Renal cortical epithelial cell (primary cell): ENCODE measurements at regions not wholly inside any gene's neighbourhood (a gene's known extent, or its start where the extent isn't known, plus 50 kb on each side); places are given as distances from the start of the nearest gene placed in this dataset.

Experiments used
- DNase-seq: peaks from one replicate; pipeline ENCODE4 v3.0.0-alpha.2; 2011; ENCODE audit warnings: low read depth

DNA sequence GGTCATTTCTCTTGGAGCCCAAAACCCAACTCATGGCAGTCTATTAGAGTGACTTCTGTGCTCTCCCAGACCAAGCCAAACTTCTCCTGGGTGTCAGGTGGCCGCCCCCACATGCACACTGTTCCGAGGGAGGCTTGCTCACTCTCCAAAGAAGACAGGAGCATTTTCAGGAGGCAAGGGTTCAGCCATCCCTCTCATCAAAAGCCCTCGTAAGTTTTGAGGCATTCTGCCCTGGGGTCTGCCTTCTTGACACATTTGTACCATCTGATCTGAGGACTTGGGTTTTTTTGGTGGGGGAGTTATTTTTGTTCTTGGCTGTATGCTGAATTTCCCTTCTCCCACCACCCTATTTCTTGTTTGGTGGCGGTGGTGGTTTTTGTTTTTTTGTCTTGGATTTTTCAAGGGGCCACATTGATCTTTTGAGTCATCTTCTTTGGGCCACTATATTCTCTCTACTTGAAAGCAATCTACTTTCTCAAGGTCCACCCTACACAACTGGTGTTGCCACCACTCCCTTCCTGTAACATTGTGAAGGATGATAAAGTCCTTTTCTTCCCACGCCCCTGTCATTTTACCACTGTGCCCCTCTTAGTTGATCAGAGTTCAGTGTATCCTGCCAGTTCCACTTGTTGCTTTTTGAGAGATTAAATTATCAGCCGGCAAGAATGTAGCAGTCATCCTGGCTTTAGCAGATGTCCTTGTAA, 255.8 kb downstream of the CYP26B1 start:
- DNase-seq: no peak

DNA sequence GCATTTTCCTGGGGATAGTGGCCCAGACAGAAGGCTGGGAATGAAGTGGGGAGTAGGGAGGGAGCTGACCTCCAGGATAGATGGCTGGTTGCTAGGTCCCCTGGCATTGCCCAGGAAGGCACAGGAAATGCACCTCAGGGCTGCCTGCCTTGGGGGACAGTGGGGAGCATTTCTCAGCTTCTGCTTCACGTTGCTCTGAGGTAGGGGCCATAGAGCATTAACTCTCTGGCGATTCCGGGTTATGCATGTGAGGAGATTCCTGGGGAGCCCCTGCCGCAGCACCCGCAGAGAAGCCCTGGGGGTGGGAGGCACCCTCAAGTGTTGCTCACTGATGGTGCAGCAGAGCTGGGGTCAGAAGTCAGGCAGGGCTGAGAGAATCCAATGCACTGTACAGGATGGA, 256.5 kb downstream of the CYP26B1 start:
- DNase-seq: no peak

- peak; percentile 30 for DNase-seq
Observed at GRCh38 chr2:71889759-71890684, 257.6 kb downstream of the CYP26B1 start.

DNA sequence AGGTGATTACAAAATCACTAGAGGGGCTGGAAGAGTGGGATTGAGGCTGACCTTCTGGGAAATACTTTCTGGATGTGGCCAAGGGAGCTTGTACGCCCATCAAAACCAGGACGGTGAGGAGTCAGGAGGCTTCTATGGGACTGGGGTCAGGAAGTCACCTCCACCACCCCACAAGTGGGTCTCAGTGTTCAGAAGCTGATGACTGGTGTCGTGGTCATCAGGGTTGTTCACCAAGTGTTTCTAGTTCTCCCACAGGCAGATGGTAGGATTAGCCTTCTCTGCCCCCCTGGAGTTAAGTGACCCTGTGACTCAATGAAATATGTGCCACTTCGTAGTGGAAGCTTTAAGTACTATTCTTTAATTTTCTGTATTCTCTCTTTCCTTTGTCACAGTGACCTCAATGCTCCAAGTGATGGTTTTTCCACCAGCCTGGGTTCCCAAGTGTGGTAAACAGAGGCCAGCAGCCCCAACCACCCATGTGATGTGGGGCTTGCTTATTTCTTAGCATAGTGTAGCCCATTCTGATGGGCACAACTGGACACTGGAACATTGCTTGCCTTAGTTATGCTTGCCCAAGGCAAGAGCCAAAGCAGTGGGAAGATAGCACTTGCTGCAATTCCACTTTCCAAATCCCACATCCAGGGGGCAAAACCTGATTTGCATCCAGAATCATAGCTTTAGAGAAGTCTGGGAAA, 258.8 kb downstream of the CYP26B1 start:
- no peak for DNase-seq

DNA sequence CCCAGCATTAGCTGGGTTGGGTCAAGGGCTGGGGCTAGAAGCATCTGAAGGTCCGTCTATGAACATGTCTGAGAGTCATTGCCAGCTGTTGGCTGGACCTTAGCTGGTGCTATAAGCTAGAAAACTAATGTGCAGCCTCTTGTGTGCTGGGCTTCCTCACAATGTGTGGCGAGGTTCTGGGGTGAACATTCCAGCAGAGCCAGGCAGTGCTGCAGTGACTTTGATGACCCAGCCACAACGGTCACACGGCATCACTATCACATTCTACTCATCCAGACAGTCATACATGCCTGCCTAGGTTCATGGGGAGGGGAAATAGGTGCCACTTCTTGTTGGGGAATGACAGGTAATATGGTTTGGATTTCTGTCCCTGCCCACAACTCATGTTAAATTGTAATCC, 260.5 kb downstream of the CYP26B1 start:
- no peak for DNase-seq

GRCh38 chr2:71886241-71886640, 261.4 kb downstream of the CYP26B1 start:
- DNase-seq: no peak

DNA sequence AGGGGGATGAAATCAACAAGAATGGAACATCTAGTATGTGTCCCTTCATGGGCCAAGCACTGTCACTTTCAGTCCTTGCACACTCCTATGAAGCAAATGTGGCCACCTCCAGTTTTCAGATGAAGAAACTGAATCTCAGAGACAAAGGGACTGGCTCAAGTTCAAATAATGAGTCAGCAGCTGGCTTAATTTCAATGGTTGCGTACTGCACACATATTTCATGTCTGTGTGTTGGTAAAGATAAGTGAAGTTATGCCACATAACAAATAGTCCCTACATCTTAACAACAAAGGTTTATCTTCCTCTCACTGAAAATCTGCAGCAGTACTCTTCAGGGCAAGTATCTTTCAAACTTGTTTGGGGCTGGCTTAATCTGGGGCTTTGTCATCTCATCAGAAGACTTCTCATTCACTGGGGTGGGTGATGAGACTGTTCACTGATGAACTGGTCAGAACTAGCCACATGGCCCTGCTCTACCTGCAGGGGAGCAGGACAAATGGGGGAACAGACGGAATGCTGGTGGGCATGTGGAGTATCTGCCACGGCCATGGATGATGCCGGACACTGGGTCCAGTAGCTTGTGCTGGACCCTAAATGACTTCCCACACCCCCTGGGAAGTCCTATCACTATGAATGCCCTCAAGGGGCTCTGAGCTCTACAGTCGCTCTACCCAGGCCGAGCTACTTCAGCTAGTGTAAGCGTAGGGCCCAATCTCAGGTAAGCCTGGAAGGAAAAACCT, 263.2 kb downstream of the CYP26B1 start:
- DNase-seq: peak; percentile 34

DNA sequence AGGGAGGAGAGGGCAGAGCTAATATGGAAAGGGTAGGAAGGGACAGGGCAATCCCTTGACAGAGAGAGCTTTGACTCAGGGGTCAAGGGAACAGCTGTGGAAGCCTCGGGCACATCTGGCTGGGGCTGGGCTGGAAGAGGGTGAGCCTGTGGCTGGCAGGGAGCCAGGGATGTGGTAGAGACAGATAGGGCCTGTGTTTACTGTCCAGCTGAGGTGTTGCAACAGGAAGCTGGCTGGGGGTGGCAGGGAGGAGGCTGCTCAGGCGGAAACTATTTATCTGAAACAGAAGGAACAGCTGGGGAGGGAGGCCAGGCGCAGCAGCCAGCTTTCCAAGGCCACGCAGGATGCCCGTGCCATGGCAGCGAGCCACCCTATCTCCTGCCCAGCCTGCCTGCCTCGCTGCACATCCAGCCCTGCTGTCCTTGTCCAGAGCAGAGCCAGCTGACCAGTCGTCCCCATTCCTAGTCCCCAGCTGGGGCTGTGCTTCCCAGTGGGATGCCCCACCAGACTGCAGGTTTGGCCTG, 264.7 kb downstream of the CYP26B1 start:
- DNase-seq: peak; percentile 72

- no peak for DNase-seq
Observed at GRCh38 chr2:71882236-71882946, 265.3 kb downstream of the CYP26B1 start.

DNA sequence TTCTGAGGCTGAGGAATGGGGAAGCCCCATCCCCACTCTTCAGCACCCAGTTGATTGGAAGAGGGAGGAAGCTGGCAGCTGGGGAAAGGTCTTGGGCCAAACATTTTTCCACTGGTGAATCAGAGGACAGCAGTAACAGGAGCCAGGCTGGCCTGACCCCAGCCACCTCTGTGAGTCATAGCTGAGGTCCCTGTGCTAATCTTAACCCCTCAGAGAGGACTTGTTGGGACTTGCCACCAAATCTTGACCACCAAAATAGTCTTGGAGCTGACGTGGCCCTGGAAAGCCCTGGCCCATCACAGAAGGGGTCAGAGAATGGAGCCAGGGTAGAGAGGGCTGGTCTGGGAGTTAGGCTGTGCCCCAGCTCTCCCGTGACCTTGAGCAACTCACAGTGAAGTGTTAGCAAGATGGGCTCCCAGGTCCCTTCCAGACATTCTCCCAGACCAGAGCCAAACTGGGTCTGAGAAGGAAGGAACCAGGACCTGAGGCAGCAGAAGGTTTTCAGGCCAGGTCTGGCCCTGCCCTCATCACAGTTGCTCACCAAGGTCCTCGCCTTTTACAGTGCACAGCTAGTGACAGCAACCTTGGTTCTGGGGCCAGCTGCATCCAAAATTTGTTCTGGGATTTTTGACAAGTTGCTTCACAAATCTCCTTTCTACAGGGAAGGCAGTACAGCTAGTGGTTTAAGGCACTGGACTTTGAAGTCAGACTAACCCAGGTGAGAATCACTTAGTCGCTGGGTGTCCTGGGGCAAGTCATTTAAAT, 266.6 kb downstream of the CYP26B1 start:
- DNase-seq: peak; percentile 51

GRCh38 chr2:71880287-71880686, 267.4 kb downstream of the CYP26B1 start:
- DNase-seq: no peak

- no peak for DNase-seq
Observed at GRCh38 chr2:71879509-71880184, 268.0 kb downstream of the CYP26B1 start.

DNA sequence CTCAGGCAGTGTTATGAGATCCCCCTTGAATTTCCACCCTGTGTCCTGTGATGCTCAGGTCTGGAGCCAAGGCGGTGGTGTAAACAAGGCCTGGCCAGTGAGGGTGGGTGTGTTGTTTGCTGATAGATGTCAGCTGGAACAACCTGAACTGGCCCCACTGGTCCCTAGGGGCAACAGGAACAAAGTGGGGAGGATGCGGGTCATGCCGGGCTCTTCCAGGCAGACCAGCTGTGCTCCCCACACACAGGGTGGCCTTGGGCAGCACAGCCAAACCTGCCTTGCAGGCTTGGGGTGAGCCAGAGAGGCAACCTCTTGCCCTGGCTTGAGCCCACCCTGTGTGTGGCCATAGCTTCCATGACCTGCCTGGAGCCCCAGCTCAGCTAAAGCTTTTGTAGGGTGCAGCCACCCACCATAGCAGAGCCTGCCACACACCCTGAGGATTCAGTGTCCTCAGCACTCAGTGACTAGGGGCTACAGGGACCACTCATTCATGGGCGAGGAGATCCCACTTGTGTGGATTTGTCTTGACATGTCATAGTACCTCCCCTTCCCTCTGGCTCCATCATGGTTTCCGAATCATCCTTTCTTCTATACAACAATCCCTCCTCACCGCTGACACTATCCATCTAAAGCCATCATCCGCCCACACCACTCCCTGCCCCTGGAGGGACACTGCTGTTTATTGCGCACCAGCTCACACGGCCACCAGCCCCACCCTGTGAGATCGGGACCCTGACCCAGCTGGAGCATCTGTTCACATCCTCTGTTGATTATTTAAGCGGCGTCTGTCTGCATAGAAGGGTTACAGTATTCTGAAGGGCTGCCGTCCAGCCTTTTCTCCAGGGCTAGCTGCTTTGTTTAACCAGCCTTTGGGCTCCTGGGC, 268.8 kb downstream of the CYP26B1 start:
- DNase-seq: no peak

- DNase-seq: no peak
Observed at GRCh38 chr2:71877636-71878035, 270.0 kb downstream of the CYP26B1 start.

GRCh38 chr2:71876542-71877451, 270.9 kb downstream of the CYP26B1 start:
- no peak for DNase-seq

- no peak for DNase-seq
Observed at GRCh38 chr2:71872466-71873051, 275.1 kb downstream of the CYP26B1 start.

DNA sequence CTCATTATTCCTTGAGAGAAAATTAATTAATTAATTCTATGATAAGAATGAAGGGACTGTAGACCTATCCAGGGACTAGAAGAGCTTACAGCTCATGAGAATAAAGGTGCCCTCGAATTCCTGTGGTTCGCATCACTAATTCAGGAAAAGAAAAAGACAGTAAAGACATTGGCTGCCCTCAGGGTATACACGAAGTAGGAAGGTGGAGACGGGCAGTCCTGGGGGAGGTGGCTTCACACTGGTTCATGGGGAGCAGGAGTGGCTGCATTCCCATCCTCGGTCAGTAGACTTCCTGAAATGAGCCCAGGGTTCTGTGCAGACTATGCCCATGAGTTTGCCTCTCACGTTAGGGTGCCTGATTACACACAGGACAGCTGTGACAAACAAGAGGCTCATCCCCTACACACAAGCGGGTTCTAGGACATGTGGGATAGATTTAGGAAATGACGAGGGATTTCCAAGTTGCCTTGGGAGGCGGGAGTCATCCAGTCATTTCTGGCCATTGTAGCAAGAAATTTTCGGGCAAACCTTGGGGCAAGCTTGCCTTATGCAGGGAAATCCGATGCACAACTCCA, 282.2 kb downstream of the CYP26B1 start:
- no peak for DNase-seq
